Effector CD8-positive, alpha-beta T cell (primary cell): ENCODE measurements at regions not wholly inside any gene's neighbourhood (a gene's known extent, or its start where the extent isn't known, plus 50 kb on each side); places are given as distances from the start of the nearest gene placed in this dataset.

Experiments
- DNase-seq: peaks from one replicate; lab custom pipeline; 2025; lab: John Stamatoyannopoulos, UW

- DNase-seq, result no peak
Measured at GRCh38 chr18:78770139-78770822, 209.3 kb upstream of the SALL3 start.

GRCh38 chr18:78770823-78771139, 208.8 kb upstream of the SALL3 start:
- no peak for DNase-seq

GRCh38 chr18:78771496-78772359, 207.9 kb upstream of the SALL3 start:
- no peak for DNase-seq

GRCh38 chr18:78772360-78773302, 207.0 kb upstream of the SALL3 start:
- DNase-seq, result no peak

GRCh38 chr18:78773303-78773755, 206.3 kb upstream of the SALL3 start:
- no peak for DNase-seq

GRCh38 chr18:78773819-78774218, 205.8 kb upstream of the SALL3 start:
- DNase-seq, result no peak

- DNase-seq, result no peak
Measured at GRCh38 chr18:78774741-78775141, 204.9 kb upstream of the SALL3 start.

GRCh38 chr18:78776151-78776550, 203.5 kb upstream of the SALL3 start:
- DNase-seq, result no peak

- no peak for DNase-seq
Measured at GRCh38 chr18:78776706-78777285, 202.8 kb upstream of the SALL3 start.

GRCh38 chr18:78777992-78778391, 201.6 kb upstream of the SALL3 start:
- DNase-seq, result no peak

- DNase-seq, result no peak
Measured at GRCh38 chr18:78778651-78779050, 201.0 kb upstream of the SALL3 start.

- no peak for DNase-seq
Measured at GRCh38 chr18:78779996-78780718, 199.5 kb upstream of the SALL3 start.

GRCh38 chr18:78780719-78781600, 198.7 kb upstream of the SALL3 start:
- DNase-seq, result no peak

- no peak for DNase-seq
Measured at GRCh38 chr18:78781601-78781960, 198.0 kb upstream of the SALL3 start.

GRCh38 chr18:78782951-78783563, 196.6 kb upstream of the SALL3 start:
- DNase-seq, result no peak

- DNase-seq, result no peak
Measured at GRCh38 chr18:78783564-78783960, 196.1 kb upstream of the SALL3 start.

GRCh38 chr18:78784861-78785260, 194.8 kb upstream of the SALL3 start:
- no peak for DNase-seq

GRCh38 chr18:78785706-78786105, 193.9 kb upstream of the SALL3 start:
- no peak for DNase-seq

- DNase-seq, result no peak
Measured at GRCh38 chr18:78786776-78787175, 192.8 kb upstream of the SALL3 start.

- DNase-seq, result no peak
Measured at GRCh38 chr18:78787751-78788150, 191.9 kb upstream of the SALL3 start.
